T-helper 1 cell (primary cell): ENCODE measurements at regions not wholly inside any gene's neighbourhood (a gene's known extent, or its start where the extent isn't known, plus 50 kb on each side); places are given as distances from the start of the nearest gene placed in this dataset.
"Not testable (repeated sequence)": the region's sequence is repeated elsewhere in the genome, so short reads cannot be mapped to it uniquely, and the experiment has no call there.

Experiments
- DNase-seq, 5 donors: peaks; one replicate each; pipeline ENCODE4 v3.0.0-alpha.2; 2012 to 2020

GRCh38 chr1:173300061-173301044 is 93.2 kb upstream of the TNFSF4 start:
- DNase-seq = no peak

DNA sequence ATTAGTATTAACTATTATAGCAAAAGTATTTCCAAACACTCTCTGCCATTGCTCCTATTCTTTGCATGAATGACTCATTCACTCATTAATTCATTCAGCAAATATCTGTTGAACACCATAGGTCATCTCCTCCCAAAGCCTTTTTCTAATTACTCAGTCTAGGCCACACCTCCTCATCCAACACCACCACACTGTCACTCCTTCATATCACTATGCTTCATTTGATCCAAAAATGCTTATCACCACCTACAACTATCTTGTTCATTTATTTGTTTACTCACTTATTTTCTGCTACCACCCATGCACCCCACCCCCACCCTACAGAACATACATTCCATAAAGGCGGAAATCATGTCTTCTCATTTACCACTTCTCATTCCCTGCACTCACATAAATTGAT is 94.4 kb upstream of the TNFSF4 start:
- no peak for DNase-seq

DNA sequence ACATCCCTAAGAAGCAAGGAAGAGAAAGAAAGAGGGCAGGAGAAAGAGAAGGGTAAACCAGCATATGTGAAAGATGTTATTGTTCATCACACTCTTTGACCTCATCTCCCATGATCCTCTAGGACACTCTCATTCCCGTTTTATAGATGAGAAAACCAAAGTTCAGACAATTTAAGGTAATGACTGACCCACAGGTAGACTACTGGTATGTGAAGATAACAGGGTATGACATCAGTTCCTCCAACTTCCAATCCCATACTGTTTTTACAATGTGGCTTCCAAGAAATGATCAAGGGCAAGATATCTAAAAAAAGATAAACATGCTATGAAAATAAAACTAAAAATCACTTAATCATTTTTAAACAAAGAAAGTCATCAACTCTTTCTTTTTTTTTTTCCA is 95.2 kb upstream of the TNFSF4 start:
- DNase-seq = no peak

- no peak for DNase-seq
These were observed 96.0 kb upstream of the TNFSF4 start for GRCh38 chr1:173302890-173303829.

DNA sequence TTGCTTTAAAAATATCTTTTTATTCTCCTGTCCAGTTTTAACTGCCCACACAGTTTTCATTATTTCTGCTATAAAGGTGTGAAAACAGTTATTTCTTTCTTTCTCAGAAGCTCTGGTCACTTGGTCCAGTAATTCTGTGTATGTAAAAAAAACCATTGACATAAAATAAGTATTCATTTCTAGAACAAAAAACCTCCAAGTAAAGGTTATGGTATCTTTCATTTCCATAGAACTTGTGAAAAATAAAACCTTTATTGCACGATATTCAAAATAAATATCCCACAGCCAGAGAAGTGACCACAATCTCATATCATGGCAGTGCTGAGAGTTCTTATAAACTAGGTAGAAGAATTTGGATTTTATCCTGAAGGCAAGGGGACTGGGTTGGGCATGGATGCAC is 96.9 kb upstream of the TNFSF4 start:
- DNase-seq = no peak

- DNase-seq = no peak
These were observed 97.5 kb upstream of the TNFSF4 start for GRCh38 chr1:173304529-173305227.

- DNase-seq = no peak
These were observed 100.7 kb upstream of the TNFSF4 start for GRCh38 chr1:173307845-173308244.

DNA sequence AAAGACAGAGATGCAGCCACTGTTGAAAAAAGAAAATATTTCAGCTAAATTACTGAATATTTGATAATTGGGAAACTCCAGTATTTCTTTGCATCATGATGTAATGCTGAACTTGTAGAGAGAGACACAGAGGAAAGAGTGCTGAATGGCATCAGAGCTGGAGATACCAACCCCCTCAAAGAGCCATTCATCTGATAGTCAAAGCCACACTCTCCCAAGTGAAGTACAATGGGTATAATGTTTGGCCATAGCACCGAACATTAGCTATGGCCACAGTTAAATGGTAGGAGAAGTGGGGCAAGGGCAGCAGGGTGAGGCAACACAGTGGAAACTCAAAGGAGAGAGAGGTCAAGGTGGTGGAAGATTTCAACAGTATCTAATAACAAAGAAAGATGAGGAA is 107.5 kb upstream of the TNFSF4 start:
- no peak for DNase-seq

DNA sequence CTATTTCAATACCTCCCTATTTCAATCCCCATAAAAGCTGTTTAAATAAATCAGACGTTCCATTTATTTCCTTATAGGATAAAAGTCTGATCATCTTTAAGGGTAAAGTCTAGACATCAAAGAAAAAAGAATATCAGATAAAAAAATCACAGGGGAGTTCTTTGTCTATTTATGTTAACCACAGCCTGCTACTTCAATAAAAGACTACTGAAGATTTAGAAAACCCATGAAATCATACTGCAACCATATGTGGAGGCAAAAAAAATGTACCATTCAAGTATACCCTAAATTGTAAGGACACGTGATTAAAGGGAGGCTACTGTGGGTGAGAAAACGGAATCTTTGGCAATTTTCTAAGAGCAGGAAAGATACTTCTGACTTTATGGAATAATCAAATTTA is 108.2 kb upstream of the TNFSF4 start:
- DNase-seq = no peak

DNA sequence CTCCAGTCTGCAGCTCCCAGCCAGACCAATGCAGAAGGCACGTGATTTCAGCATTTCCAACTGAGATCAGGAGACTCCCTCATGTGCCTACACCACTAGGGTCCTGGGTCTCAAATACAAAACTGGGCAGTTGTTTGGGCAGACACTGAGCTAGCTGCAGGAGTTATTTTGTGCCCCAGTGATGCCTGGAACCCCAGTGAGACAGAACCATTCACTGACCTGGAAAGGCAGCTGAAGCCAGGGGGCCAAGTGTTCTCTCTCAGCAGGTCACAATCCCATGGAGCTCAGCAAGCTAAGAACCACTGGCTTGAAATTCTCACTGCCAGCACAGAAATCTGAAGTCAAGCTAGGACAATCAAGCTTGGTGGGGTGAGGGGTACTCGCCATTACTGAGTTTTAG is 111.7 kb upstream of the TNFSF4 start:
- no peak for DNase-seq

DNA sequence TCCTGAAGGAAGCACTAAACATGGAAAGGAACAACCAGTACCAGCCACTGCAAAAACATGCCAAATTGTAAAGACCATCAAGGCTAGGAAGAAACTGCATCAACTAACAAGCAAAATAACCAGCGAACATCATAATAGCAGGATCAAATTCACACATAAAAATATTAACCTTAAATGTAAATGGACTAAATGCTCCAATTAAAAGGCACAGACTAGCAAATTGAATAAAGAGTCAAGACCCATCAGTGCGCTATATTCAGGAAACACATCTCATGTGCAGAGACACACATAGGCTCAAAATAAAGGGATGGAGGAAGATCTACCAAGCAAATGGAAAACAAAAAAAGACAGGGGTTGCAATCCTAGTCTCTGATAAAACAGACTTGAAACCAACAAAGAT is 117.2 kb upstream of the TNFSF4 start:
- not testable (repeated sequence) for DNase-seq

- DNase-seq = not testable (repeated sequence)
These were observed 120.9 kb upstream of the TNFSF4 start for GRCh38 chr1:173327987-173328386.

DNA sequence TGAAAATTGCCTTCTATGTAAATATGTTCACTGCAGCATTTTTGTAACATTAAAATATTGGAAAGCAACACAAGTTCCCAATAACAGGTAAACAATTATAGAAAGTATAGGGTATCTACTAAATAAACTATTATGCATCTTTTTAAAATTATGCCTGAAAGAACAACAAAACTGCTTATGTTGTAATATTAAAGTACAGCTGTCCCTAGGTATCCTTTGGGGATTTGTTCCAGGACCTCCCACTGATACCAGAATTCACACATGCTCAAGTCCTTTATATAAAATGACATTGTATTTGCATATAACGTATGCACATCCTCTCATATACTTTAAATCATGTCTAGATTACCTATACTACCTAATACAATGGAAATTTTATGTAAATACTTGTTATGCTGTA is 121.8 kb upstream of the TNFSF4 start:
- DNase-seq = no peak

- no peak for DNase-seq
These were observed 122.6 kb upstream of the TNFSF4 start for GRCh38 chr1:173329726-173330125.

DNA sequence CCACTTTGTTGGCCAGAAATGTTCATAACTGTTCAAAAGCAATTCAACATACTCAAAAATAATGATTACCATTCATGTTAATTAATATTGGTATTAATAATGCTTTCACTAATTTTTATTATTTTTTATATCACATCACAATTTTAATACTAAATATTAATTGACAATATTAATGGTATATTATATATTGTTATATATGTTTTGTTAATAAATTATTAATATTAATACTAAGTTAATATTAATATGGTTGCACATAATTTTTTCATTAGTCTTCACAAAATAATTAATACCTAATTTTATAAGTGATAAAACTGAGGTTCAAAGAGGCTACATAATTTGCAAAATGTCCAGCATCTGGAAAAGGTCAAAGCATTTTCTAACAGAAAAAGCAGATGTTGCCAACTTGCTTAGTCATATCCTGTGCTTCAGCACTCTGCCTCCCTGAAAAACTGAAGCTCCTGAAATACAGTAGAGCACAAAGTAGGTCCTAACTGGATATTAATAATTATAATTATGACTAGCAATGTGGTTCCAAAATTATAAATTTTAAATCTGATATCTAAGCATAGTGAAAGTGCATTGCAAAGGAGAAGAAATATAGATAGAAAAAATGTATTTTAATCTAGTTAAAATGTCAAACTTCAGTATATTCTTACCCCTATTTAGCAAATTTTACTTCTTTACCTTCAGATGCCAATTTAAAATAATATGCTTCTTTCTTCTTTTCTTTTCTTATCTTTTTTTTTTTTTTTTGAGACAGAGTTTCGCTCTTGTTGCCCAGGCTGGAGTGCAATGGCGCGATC is 123.2 kb upstream of the TNFSF4 start:
- DNase-seq = no peak

- peak in 1 of 5 donors; percentile 15 for DNase-seq
These were observed 123.9 kb upstream of the TNFSF4 start for GRCh38 chr1:173330952-173331548.

GRCh38 chr1:173332026-173332425 is 124.9 kb upstream of the TNFSF4 start:
- no peak for DNase-seq

GRCh38 chr1:173333581-173333980 is 126.5 kb upstream of the TNFSF4 start:
- peak in 1 of 5 donors; percentile 34 for DNase-seq

DNA sequence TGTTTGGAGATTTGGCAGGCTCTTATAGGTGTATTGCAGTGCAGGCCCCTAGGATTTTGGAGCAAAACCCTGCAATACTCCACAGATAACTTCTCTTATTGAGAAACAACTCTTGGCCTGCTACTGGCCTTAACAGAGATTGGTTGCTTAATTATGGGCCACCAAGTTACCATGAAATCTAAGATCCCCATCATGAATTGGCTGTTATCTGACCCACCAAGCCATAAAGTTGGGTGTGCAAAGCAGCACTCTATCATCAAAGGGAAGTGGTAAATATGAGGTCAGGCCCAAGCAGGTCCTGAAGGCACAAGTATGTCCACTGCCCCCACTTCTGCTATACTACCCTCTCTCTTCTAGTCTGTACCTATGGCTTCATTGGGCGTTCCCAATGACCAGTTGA is 130.0 kb upstream of the TNFSF4 start:
- DNase-seq = no peak

GRCh38 chr1:173341307-173341706 is 134.2 kb upstream of the TNFSF4 start:
- no peak for DNase-seq

DNA sequence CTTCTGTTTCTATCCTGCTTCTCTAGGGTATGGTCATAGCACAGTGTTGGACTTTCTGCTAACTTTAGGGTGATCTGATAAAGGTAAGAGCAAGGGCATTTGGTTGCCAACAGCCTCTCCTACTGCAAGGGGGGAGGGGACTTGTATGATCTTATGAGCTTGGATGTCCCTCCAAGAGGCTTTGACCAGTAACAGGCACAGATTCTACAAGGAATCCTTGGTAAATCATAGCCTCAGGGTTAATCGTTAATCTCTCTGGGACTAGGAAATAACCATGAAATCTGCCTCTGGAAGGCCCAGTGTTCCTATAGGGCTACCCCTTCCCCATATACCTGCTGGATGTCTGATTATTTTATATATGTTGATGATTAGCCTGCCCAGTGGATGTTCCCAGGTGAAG is 134.8 kb upstream of the TNFSF4 start:
- DNase-seq = no peak

GRCh38 chr1:173342736-173343135 is 134.4 kb upstream of the PRDX6 start:
- DNase-seq = no peak
